ENCODE measurements at regions not wholly inside any gene's neighbourhood (a gene's known extent, or its start where the extent isn't known, plus 50 kb on each side); places are given as distances from the start of the nearest gene placed in this dataset.

DNA sequence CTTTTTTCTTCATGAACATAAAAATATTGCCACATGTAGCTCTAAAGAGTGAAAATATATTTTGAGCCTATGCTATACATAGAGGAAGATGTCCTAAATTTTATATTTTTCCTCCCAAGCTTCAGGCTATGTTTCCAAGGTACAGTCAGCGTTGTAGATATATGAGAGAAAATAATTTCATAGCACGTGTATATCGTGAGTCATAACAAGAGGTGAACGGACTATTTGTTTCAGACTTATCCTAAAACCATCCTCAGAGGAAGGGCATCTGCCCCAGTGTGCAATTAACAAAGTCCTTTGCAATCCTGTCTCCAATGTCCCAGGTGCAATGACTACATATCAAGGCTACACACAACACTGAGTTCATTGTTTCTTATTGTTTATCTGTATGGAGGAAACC, 177.3 kb upstream of the ARRDC4 start:
- Histone ChIP-seq H3K27me3 (replicated peaks; ENCODE audit: control insufficient read depth, insufficient read depth, low read length) (no peaks in the 10 kb centered on the region), H3K36me3 (ENCODE audit: control insufficient read depth, insufficient read depth, low read length) (no peaks in the 10 kb centered on the region), H3K4me1 (no peaks in the 10 kb centered on the region), H3K4me3 (ENCODE audit: low read depth, low read length) (no peak overlapping the region), H3K9me3 (no peaks in the 10 kb centered on the region)
- no TSS peak for BruUV-seq (replicated peaks)
- TF ChIP-seq CTCF (IDR thresholded peaks at IDR 0.05; ENCODE audit: insufficient read depth in 1 of 2, low read depth in 1 of 2, low read length in 1 of 2, severe bottlenecking in 1 of 2, unreplicated experiment in 1 of 2), result no peak
- Mint-ChIP-seq H3K9me3 (ENCODE audit: unreplicated experiment) (no peaks in the 10 kb centered on the region), H3K4me3 (ENCODE audit: unreplicated experiment) (no peak overlapping the region), H3K36me3 (ENCODE audit: insufficient read depth, unreplicated experiment) (no peaks in the 10 kb centered on the region), H3K4me1 (ENCODE audit: low read depth, unreplicated experiment) (no peaks in the 10 kb centered on the region), H3K27ac (ENCODE audit: unreplicated experiment) (no peak overlapping the region), H3K27me3 (ENCODE audit: insufficient read depth, unreplicated experiment) (no peaks in the 10 kb centered on the region)
- DNase-seq, result no peak
- intact Hi-C loops (cut with micrococcal nuclease; ENCODE audit: unreplicated experiment), result no loop called here
- ChIA-PET POLR2A (no interaction called here), CTCF (no interaction called here)

- Histone ChIP-seq H3K4me3 (ENCODE audit: low read depth, low read length) (no peak overlapping the region), H3K27me3 (replicated peaks; ENCODE audit: control insufficient read depth, insufficient read depth, low read length) (no peaks in the 10 kb centered on the region), H3K4me1 (no peaks in the 10 kb centered on the region), H3K9me3 (no peaks in the 10 kb centered on the region), H3K36me3 (ENCODE audit: control insufficient read depth, insufficient read depth, low read length) (no peaks in the 10 kb centered on the region)
- CTCF ChIA-PET, result no interaction called here
- Mint-ChIP-seq H3K4me1 (ENCODE audit: low read depth, unreplicated experiment) (no peaks in the 10 kb centered on the region), H3K9me3 (ENCODE audit: unreplicated experiment) (no peaks in the 10 kb centered on the region), H3K27ac (ENCODE audit: unreplicated experiment) (no peak overlapping the region), H3K27me3 (ENCODE audit: insufficient read depth, unreplicated experiment) (peaks cover 3% of the 10 kb centered on the region), H3K36me3 (ENCODE audit: insufficient read depth, unreplicated experiment) (no peaks in the 10 kb centered on the region), H3K4me3 (ENCODE audit: unreplicated experiment) (no peak overlapping the region)
- no peak for TF ChIP-seq CTCF (IDR thresholded peaks at IDR 0.05; ENCODE audit: insufficient read depth in 1 of 2, low read depth in 1 of 2, low read length in 1 of 2, severe bottlenecking in 1 of 2, unreplicated experiment in 1 of 2)
- no TSS peak for BruUV-seq (replicated peaks)
- POLR2A ChIA-PET, result no interaction called here
- no peak for DNase-seq
- intact Hi-C loops (cut with micrococcal nuclease; ENCODE audit: unreplicated experiment), result no loop called here
Observed at GRCh38 chr15:97786741-97787140, 173.8 kb upstream of the ARRDC4 start.

GRCh38 chr15:97790180-97790579, 170.3 kb upstream of the ARRDC4 start:
- no peak for DNase-seq
- Mint-ChIP-seq H3K36me3 (ENCODE audit: insufficient read depth, unreplicated experiment) (no peaks in the 10 kb centered on the region), H3K27ac (ENCODE audit: unreplicated experiment) (no peak overlapping the region), H3K27me3 (ENCODE audit: insufficient read depth, unreplicated experiment) (peaks cover 11% of the 10 kb centered on the region), H3K9me3 (ENCODE audit: unreplicated experiment) (no peaks in the 10 kb centered on the region), H3K4me3 (ENCODE audit: unreplicated experiment) (no peak overlapping the region), H3K4me1 (ENCODE audit: low read depth, unreplicated experiment) (no peaks in the 10 kb centered on the region)
- ChIA-PET CTCF (no interaction called here), POLR2A (no interaction called here)
- Histone ChIP-seq H3K36me3 (ENCODE audit: control insufficient read depth, insufficient read depth, low read length) (no peaks in the 10 kb centered on the region), H3K27me3 (replicated peaks; ENCODE audit: control insufficient read depth, insufficient read depth, low read length) (no peaks in the 10 kb centered on the region), H3K4me1 (no peaks in the 10 kb centered on the region), H3K9me3 (no peaks in the 10 kb centered on the region), H3K4me3 (ENCODE audit: low read depth, low read length) (no peak overlapping the region)
- no peak for TF ChIP-seq CTCF (IDR thresholded peaks at IDR 0.05; ENCODE audit: insufficient read depth in 1 of 2, low read depth in 1 of 2, low read length in 1 of 2, severe bottlenecking in 1 of 2, unreplicated experiment in 1 of 2)
- BruUV-seq (replicated peaks), result no TSS peak
- intact Hi-C loops (cut with micrococcal nuclease; ENCODE audit: unreplicated experiment), result no loop called here
